H7 (cell line): ENCODE measurements at regions not wholly inside any gene's neighbourhood (a gene's known extent, or its start where the extent isn't known, plus 50 kb on each side); places are given as distances from the start of the nearest gene placed in this dataset.
"Not testable (repeated sequence)": the region's sequence is repeated elsewhere in the genome, so short reads cannot be mapped to it uniquely, and the experiment has no call there.

Source experiments
- DNase-seq: peaks from one replicate; pipeline ENCODE4 v3.0.0; 2012
- H3K27me3 ChIP-seq: 2 replicates; pipeline ENCODE4 v1.6.0; 2011; ENCODE audit warnings: mild to moderate bottlenecking, low read length; ENCODE audit not compliant: control insufficient read depth, insufficient read depth
- H3K36me3 ChIP-seq: replicated peaks from 2 replicates; pipeline ENCODE4 v1.5.1; 2011; ENCODE audit warnings: low read length; ENCODE audit not compliant: control insufficient read depth, insufficient read depth
- H3K4me3 ChIP-seq: 2 replicates; pipeline ENCODE4 v1.5.1; 2011; ENCODE audit warnings: low read depth, mild to moderate bottlenecking, control low read depth, low read length, moderate library complexity; ENCODE audit not compliant: insufficient read depth

DNA sequence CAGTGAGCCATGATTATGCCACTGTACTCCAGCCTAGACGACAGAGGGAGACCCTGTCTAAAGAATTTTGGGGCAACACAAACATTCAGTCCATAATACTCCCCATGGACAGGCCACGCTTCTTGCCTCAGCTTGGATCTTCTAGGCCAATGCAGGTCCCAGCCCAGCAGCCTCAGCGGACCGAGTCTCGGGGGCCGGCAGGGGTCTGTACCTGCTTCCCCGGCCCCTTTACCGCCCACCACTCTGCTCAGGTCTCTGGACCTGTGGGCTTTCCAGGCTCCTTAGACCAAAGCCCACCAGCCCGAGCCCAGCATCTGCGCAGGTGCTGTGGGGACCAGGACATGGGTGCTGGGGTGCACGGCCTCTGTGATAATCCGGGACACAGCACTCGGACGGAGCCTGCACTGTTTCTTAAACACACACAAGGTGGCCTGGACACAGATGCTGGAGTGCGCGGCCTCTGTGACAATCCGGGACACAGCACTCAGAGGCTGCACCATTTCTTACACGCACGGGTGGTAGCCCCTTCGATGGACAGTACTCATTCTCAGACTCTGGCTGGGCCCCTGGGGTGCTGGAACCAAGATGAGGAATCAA, 62.1 kb upstream of the GPC1 start:
- H3K36me3 ChIP-seq, result no peaks in the 10 kb centered on the region
- H3K27me3 ChIP-seq, result no peaks in the 10 kb centered on the region; the same call in 1 of the 2 replicates
- no peak overlapping the region for H3K4me3 ChIP-seq
- DNase-seq, result no peak

DNA sequence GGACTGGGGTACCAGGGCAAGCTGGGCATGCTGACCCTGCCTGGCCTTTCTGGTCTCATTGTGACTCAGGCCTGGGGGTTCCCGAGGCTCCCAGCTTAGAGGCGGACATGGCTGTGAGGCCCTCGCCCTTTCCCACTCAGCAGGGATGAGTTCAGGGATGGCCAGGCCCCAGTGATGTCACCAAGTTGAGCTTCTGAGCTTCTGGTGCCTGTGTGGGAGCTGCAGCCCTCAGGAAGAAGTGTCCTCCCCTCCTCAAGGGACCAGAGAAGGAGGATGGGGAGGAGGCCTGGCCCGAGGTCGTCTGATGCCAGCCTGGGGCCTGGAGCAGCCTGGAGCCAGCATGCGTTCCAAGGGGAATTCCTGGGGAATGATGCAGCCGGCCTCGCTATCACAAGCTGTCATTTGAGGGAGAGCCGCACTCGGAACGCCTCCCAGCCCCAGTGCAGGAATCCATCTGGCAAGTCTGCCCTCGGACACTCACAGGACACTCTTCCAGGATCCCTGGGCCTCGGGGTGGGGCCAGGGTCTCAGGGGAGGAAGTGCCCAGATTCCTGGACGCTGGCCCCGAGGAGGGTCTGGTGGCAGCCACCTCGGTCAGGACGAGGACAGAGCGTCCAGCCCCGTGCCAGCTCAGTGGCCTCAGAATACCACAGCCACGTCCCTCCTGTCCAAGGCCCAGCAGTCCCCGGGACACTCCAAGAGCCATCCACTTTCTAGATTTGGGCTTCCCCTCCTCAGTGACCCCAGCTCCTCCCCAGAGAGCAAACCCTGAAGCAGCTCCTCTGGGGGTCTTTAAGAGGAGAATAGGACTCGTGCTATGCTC, 61.2 kb upstream of the GPC1 start:
- H3K36me3 ChIP-seq, result no peaks in the 10 kb centered on the region
- H3K4me3 ChIP-seq, result no peak overlapping the region
- peak; percentile 81 for DNase-seq
- H3K27me3 ChIP-seq, result no peaks in the 10 kb centered on the region; the same call in 1 of the 2 replicates

DNA sequence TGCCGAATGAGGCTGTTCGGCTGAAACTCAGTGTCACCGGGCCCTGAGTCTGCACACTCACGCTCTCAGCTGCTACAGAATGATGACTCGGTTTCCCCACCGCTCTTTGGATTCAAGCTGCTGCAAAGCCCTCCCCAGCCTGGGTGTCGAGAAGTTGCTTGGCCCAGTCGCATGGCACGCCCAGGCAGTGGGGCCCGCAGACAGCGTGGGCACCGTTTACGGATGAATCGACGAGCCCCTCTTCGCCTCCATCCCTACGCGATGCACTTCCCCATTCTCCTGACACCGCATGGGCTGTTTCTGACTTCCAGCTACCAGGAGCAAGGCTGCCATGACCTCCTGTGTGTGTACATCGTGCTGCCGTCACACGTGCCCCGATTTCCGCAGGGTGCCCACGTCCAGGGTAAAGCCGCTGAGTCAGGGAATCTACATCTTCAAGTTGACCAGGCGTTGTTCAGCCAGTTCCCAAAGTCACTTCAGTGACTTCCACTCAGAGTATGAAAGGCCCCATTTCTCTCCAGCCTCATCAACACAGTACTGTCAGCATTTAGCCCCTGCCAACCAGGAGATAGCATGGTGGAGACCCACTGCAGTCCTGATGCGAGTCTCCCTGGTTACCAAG, 60.3 kb upstream of the GPC1 start:
- DNase-seq, result no peak
- no peaks in the 10 kb centered on the region; the same call in 1 of the 2 replicates for H3K27me3 ChIP-seq
- H3K36me3 ChIP-seq, result no peaks in the 10 kb centered on the region
- H3K4me3 ChIP-seq, result no peak overlapping the region

DNA sequence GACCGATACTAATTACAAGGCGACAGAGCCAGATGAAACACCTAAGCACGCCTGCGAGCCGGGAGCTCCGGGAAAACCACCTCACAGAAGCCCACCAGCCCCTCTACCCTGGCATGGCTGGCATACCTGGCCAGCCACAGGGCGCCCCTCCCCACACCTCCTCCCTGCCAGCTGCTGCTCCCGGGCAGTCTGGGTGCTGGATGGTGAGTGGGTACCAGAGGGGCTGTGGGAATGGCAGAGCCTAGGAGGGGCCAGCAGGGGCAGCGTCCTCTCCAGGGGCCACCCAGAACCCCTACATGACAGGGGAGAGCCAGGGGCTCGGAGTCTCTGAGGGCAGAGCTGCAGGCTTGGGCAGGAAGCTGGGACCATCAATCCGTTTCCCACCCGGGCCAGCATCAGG, 58.7 kb upstream of the GPC1 start:
- H3K4me3 ChIP-seq, result no peak overlapping the region
- no peaks in the 10 kb centered on the region for H3K36me3 ChIP-seq
- H3K27me3 ChIP-seq, result no peaks in the 10 kb centered on the region; the same call in 1 of the 2 replicates
- DNase-seq, result peak; percentile 81

DNA sequence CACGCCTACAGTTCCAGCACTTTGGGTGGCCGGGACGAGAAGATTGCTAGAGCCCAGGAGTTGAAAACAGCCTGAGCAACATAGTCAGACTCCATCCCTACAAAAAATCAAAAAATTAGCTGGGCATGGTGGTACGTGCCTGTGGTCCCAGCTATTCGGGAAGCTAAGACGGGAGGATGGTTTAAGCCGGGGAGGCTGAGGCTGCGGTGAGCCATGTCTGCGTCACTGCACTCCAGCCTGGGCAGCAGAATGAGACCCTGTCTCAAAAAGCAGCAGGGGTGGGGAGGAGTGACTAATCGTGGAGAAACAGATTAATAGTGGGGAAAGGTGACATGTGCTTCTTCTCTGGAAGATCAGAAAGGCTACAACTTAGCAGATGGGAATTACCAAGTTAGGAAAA, 58.1 kb upstream of the GPC1 start:
- Histone ChIP-seq H3K4me3 (no peak overlapping the region), H3K27me3 (peaks cover under 1% of the 10 kb centered on the region; the same call in 1 of the 2 replicates), H3K36me3 (no peaks in the 10 kb centered on the region)
- no peak for DNase-seq

DNA sequence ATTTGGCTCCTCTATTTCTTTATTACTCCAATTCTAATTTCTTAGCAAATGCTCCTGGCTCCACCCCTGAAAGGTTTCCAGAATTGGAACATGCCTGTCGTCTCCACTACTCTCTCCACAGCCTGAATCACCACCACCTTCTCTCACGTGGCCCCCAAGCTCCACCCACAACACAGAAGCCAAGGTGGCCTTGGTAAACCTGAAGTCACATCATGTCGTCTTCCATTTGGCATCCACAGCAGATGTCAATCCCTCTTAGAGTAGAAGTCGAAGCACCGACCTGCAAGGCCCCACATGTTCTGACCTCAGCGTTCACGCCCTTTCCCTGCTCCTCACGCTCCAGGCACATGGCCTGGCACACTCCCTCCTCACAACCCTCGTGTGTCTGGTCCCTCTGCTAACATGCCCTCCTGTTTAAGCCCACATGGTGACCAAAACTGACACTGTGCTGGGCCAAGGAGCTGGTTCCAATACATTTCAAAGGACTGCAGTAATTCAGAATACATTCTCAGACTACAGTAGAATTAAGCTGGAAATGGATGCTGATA, 56.3 kb upstream of the GPC1 start:
- no peak overlapping the region for H3K4me3 ChIP-seq
- DNase-seq, result no peak

DNA sequence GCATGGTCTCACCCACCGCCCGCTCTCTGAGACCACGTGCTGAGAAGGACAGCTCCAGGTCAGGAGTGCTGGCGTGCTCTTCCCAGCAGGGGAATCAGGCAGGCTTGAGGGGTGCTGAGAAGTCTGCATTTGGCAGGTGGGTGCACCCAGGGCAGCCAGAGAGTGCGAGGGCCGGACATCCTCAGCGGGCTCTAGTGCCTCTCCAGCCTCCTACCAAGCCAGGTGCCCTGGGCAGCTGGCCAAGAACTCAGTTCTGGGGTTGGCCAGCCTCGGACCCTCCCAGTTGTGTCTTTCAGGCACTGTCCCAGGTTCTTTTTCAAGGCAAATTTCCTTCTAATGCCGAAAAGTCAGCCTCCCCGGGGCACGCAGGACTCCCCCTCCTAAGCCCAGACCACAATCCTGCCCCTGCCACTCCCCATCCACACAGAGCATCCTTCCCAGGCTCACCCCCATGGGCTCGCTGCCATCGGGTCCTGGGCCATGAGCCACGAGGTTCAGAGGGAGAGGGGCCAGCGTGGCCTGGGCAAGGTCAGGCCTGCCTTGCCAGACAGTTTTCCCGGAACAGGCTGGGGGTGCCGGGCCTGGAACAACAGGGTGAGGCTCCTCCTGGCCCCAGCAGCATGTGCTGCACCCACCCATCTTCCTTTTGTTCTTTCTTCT, 52.2 kb upstream of the GPC1 start:
- DNase-seq, result no peak
- H3K4me3 ChIP-seq, result no peak overlapping the region
- no peaks in the 10 kb centered on the region for H3K36me3 ChIP-seq
- 0 out of 2 replicates have a peak, but pooled peaks cover 2% of the 10 kb centered on the region for H3K27me3 ChIP-seq

More for the DNA sequence above, 56.3 kb upstream of the GPC1 start:
- Histone ChIP-seq H3K27me3 (peaks cover 2% of the 10 kb centered on the region; the same call in 1 of the 2 replicates), H3K36me3 (no peaks in the 10 kb centered on the region)

DNA sequence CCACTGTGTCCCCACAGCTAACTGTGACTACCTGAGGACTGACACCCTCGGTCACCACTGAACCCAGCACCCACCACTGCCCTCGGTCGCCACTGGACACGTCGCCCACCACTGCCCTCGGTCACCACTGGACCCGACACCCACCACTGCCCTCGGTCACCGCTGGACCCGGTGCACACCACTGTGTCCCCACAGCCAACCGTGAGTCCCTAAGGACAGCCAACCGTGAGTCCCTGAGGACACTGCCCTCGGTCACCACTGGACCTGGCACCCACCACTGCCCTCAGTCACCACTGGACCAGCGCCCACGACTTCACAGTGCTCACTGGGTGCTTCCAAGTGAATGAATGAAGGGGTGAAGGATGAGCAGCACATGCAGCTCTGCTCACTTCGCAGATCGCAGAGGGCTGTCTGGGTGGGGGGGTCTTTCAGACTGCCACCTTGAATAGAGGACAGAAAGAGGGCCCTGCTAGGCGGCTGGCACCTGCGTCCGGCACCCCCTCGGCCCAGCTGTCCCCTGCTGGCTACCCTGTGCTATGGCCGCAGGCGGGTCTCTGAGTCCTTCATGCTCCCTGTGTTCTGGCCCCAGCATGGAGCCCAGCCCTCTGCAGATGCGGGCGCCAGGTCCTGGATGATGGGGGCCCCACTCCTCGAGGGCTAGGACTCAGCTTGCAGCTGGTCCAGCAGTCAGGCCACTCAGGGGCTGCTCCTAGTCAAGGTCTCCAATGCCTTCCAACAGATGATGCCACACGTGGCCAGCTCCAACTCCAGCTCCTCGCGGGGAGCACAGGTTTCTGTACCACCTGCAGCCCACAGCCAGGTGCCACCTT, 51.4 kb upstream of the GPC1 start:
- Histone ChIP-seq H3K27me3 (0 out of 2 replicates have a peak, but pooled peaks cover 2% of the 10 kb centered on the region), H3K4me3 (no peak overlapping the region), H3K36me3 (no peaks in the 10 kb centered on the region)
- DNase-seq, result no peak

DNA sequence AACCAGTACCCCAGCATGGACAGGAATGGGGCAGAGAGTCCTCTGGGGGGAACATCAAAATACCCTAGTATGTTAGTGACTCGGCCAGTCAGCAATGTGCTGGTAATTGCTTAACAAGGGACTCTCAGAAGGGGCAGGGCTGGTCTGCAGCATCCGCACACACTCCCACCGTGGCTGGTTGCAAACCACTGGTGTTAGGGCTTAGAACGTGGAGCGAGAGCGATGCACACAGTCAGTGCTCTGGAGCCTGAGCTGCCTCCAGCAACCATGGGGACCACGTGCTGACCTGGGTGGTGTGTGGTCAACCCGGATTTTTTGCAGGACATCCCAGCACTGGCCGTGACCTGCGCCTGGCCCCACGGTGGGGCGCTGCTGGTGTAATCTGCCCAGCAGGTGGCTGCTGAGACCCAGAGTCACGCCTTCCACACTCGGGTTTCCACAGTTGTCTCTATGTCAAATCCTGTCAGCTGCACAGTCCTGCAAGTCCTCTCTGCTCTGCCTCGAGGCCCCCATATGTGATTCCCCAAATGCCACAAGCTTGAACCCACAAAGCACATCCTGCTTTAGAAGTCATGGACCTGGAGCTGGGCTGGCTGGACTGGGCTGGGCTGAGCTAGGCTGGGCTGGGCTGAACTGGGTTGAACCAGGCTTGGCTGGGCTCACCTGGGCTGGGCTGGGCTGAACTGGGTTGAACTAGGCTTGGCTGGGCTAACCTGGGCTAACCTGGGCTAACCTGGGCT, 50.6 kb upstream of the GPC1 start:
- H3K4me3 ChIP-seq, result no peak overlapping the region
- H3K27me3 ChIP-seq, result 0 out of 2 replicates have a peak, but pooled peaks cover 2% of the 10 kb centered on the region
- no peak for DNase-seq
- no peaks in the 10 kb centered on the region for H3K36me3 ChIP-seq

DNA sequence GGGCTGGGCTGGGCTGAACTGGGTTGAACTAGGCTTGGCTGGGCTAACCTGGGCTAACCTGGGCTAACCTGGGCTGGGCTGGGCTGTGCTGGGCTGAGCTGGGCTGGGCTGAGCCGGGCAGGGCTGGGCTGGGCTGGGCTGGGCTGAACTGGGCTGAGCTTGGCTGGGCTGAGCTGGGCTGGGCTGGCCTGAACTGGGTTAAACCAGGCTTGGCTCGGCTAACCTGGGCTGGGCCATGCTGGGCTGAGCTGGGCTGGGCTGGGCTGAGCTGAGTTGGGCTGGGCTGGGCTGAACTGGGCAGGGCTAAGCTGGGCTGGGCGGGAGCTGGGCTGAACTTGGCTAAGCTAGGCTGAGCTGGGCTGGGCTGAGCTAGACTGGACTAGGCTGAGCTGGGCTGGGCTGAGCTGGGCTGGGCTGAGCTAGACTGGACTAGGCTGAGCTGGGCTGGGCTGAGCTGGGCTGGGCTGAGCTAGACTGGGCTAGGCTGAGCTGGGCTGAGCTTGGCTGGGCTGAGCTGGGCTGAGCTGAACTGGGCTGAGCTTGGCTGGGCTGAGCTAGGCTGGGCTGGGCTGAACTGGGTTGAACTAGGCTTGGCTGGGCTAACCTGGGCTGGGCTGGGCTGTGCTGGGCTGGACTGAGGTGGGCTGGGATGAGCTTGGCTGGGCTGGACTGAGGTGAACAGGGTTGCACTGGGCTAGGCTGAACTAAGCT, 49.9 kb upstream of the GPC1 start:
- H3K27me3 ChIP-seq, H3K4me3 ChIP-seq, DNase-seq, H3K36me3 ChIP-seq: not testable (repeated sequence)
